Natural killer cell (primary cell): ENCODE measurements at regions not wholly inside any gene's neighbourhood (a gene's known extent, or its start where the extent isn't known, plus 50 kb on each side); places are given as distances from the start of the nearest gene placed in this dataset.

Experiments used
- ATAC-seq, 3 donors: fragments of 150-1000 bp in 2 of 3; fragments of 200-7000 bp in 1 of 3; cut with Tn5 transposase; 1 replicate in 1 of 3; 2 replicates in 2 of 3; pipeline ENCODE4 v1.10.0; 2021; ENCODE audit warnings: mild to moderate bottlenecking in 2 of 3, moderate library complexity in 2 of 3
- DNase-seq, 2 donors: peaks; one replicate each; pipeline versions ENCODE4 v3.0.0 to v3.0.0-alpha.2; 2013 to 2021; ENCODE audit warnings: mixed read lengths in 1 of 2
- H3K27ac ChIP-seq: one replicate; pipeline ENCODE4 v1.5.1; 2013; ENCODE audit warnings: mild to moderate bottlenecking, low read length
- H3K27me3 ChIP-seq: one replicate; pipeline ENCODE4 v1.6.1; 2013; ENCODE audit warnings: low read length; ENCODE audit not compliant: control insufficient read depth, insufficient read depth
- H3K36me3 ChIP-seq: one replicate; pipeline ENCODE4 v1.6.1; 2013; ENCODE audit warnings: low read length; ENCODE audit not compliant: control insufficient read depth, insufficient read depth
- H3K4me1 ChIP-seq: one replicate; pipeline ENCODE4 v1.6.1; 2013; ENCODE audit warnings: low read length; ENCODE audit not compliant: control insufficient read depth, insufficient read depth
- H3K4me3 ChIP-seq: one replicate; pipeline ENCODE4 v1.5.1; 2013; ENCODE audit warnings: low read length
- H3K9me3 ChIP-seq: one replicate; pipeline ENCODE4 v1.6.1; 2013; ENCODE audit warnings: low read length; ENCODE audit not compliant: control insufficient read depth, insufficient read depth
- H3K27ac Mint-ChIP-seq, 2 donors: one replicate each; pipeline ENCODE4 v1.8.0; 2022; ENCODE audit warnings: mild to moderate bottlenecking in 2 of 2, mixed read lengths in 2 of 2, moderate library complexity in 1 of 2
- H3K27me3 Mint-ChIP-seq, 2 donors: one replicate each; pipeline ENCODE4 v1.8.0; 2022; ENCODE audit warnings: low read depth in 2 of 2, mixed read lengths in 2 of 2
- H3K36me3 Mint-ChIP-seq: one replicate; pipeline ENCODE4 v1.8.0; 2022; ENCODE audit warnings: mixed read lengths
- H3K4me1 Mint-ChIP-seq, 2 donors: one replicate each; pipeline ENCODE4 v1.8.0; 2022; ENCODE audit warnings: mixed read lengths in 2 of 2
- H3K4me3 Mint-ChIP-seq: one replicate; pipeline ENCODE4 v1.8.0; 2022; ENCODE audit warnings: mild to moderate bottlenecking, moderate library complexity, mixed read lengths
- H3K9me3 Mint-ChIP-seq, 2 donors: one replicate each; pipeline ENCODE4 v1.8.0; 2022; ENCODE audit warnings: mixed read lengths in 2 of 2
- WGBS: methylation state at CpG from one replicate; pipeline ENCODE4 v1.1.7; 2013; ENCODE audit warnings: missing lambda C conversion rate; ENCODE audit not compliant: insufficient coverage; 5-methylcytosine and 5-hydroxymethylcytosine counted together
- intact Hi-C: fragments of 100-400 bp; cut with micrococcal nuclease; formaldehyde crosslinking; loops from one replicate; pipeline ENCODE4 v1.14.2; 2022
- TF ChIP-seq, protein P1 (sequence below): fragments of 200-600 bp; IDR thresholded peaks from one replicate; pipeline ENCODE4 v1.8.0; 2022; ENCODE audit warnings: antibody characterized with exemption

GRCh38 chr6:165191461-165191860 is 117.9 kb downstream of the C6orf118 start:
- Histone ChIP-seq H3K36me3 (no peaks in the 10 kb centered on the region), H3K4me1 (no peaks in the 10 kb centered on the region), H3K27me3 (no peaks in the 10 kb centered on the region), H3K9me3 (peaks cover 12% of the 10 kb centered on the region), H3K27ac (no peak overlapping the region), H3K4me3 (no peak overlapping the region)
- intact Hi-C loops = no loop called here
- Mint-ChIP-seq H3K4me3 (no peak overlapping the region), H3K27me3 (no peaks in the 10 kb centered on the region), H3K27ac (no peak overlapping the region), H3K4me1 (no peaks in the 10 kb centered on the region), H3K36me3 (peaks cover 5% of the 10 kb centered on the region), H3K9me3 (peaks cover 15 to 21% of the 10 kb centered on the region in 2 donors)
- no peak for ATAC-seq
- 80% methylated on average over 1 of the region's 2 CpGs for WGBS
- TF ChIP-seq, protein P1, sequence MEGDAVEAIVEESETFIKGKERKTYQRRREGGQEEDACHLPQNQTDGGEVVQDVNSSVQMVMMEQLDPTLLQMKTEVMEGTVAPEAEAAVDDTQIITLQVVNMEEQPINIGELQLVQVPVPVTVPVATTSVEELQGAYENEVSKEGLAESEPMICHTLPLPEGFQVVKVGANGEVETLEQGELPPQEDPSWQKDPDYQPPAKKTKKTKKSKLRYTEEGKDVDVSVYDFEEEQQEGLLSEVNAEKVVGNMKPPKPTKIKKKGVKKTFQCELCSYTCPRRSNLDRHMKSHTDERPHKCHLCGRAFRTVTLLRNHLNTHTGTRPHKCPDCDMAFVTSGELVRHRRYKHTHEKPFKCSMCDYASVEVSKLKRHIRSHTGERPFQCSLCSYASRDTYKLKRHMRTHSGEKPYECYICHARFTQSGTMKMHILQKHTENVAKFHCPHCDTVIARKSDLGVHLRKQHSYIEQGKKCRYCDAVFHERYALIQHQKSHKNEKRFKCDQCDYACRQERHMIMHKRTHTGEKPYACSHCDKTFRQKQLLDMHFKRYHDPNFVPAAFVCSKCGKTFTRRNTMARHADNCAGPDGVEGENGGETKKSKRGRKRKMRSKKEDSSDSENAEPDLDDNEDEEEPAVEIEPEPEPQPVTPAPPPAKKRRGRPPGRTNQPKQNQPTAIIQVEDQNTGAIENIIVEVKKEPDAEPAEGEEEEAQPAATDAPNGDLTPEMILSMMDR = no peak
- no peak for DNase-seq

- no peak overlapping the region for H3K4me3 ChIP-seq
- ATAC-seq (no peak), DNase-seq (no peak)
- no peaks in the 10 kb centered on the region for H3K4me1 Mint-ChIP-seq
- H3K4me3 Mint-ChIP-seq = no peak overlapping the region
- 60% methylated on average over 9 of the region's 10 CpGs for WGBS
- no peaks in the 10 kb centered on the region for H3K36me3 ChIP-seq
- intact Hi-C loops = no loop called here
- H3K27me3 ChIP-seq = no peaks in the 10 kb centered on the region
- TF ChIP-seq, protein P1 = no peak
- H3K9me3 ChIP-seq = peaks cover 21% of the 10 kb centered on the region
- peaks cover 11 to 28% of the 10 kb centered on the region in 2 donors for H3K9me3 Mint-ChIP-seq
- no peaks in the 10 kb centered on the region for H3K36me3 Mint-ChIP-seq
- no peak overlapping the region for H3K27ac Mint-ChIP-seq
- H3K4me1 ChIP-seq = no peaks in the 10 kb centered on the region
- no peak overlapping the region for H3K27ac ChIP-seq
- H3K27me3 Mint-ChIP-seq = no peaks in the 10 kb centered on the region
Observed at GRCh38 chr6:165186441-165187205, 122.8 kb downstream of the C6orf118 start.

GRCh38 chr6:165186041-165186440 is 123.4 kb downstream of the C6orf118 start:
- H3K36me3 Mint-ChIP-seq = no peaks in the 10 kb centered on the region
- Histone ChIP-seq H3K27me3 (no peaks in the 10 kb centered on the region), H3K27ac (no peak overlapping the region), H3K9me3 (peaks cover 21% of the 10 kb centered on the region), H3K4me1 (no peaks in the 10 kb centered on the region), H3K36me3 (no peaks in the 10 kb centered on the region), H3K4me3 (no peak overlapping the region)
- H3K9me3 Mint-ChIP-seq = peaks cover 11 to 24% of the 10 kb centered on the region in 2 donors
- no peak overlapping the region for H3K4me3 Mint-ChIP-seq
- no peak for ATAC-seq
- DNase-seq = no peak
- TF ChIP-seq, protein P1 = no peak
- 69% methylated on average over 7 of the region's 7 CpGs for WGBS
- no peak overlapping the region for H3K27ac Mint-ChIP-seq
- no peaks in the 10 kb centered on the region for H3K27me3 Mint-ChIP-seq
- intact Hi-C loops = no loop called here
- H3K4me1 Mint-ChIP-seq = no peaks in the 10 kb centered on the region
